AG04449 (cell line): ENCODE measurements at regions not wholly inside any gene's neighbourhood (a gene's known extent, or its start where the extent isn't known, plus 50 kb on each side); places are given as distances from the start of the nearest gene placed in this dataset.
"Not testable (repeated sequence)": the region's sequence is repeated elsewhere in the genome, so short reads cannot be mapped to it uniquely, and the experiment has no call there.

Source experiments
- CTCF ChIA-PET: fragments of 350-600 bp; formaldehyde crosslinking; extraction: SDS; loops from one replicate; lab custom pipeline; 2021; ENCODE audit warnings: antibody characterized with exemption; lab: Yijun Ruan, JAX
- POLR2A ChIA-PET: fragments of 400-600, 350-600 bp; formaldehyde crosslinking; extraction: SDS; loops from one replicate; lab custom pipeline; 2020; ENCODE audit warnings: antibody characterized with exemption, inconsistent platforms; lab: Yijun Ruan, JAX
- DNase-seq: peaks from one replicate; pipeline ENCODE4 v3.0.0-alpha.2; 2010; ENCODE audit warnings: low read depth, low spot score
- H3K4me3 ChIP-seq: 2 replicates; pipeline ENCODE4 v1.5.1; 2011; ENCODE audit warnings: low read depth, mild to moderate bottlenecking, control low read depth, low read length
- TF ChIP-seq, protein P1 (sequence below): IDR thresholded peaks from one replicate; pipeline ENCODE4 v1.5.1; 2011; ENCODE audit warnings: mild to moderate bottlenecking, moderate library complexity, low read length, control low read depth, inconsistent platforms; ENCODE audit not compliant: insufficient read depth; ENCODE audit errors: missing control alignments

GRCh38 chr12:75798136-75798926, 233.2 kb downstream of the PHLDA1 start:
- TF ChIP-seq, protein P1, sequence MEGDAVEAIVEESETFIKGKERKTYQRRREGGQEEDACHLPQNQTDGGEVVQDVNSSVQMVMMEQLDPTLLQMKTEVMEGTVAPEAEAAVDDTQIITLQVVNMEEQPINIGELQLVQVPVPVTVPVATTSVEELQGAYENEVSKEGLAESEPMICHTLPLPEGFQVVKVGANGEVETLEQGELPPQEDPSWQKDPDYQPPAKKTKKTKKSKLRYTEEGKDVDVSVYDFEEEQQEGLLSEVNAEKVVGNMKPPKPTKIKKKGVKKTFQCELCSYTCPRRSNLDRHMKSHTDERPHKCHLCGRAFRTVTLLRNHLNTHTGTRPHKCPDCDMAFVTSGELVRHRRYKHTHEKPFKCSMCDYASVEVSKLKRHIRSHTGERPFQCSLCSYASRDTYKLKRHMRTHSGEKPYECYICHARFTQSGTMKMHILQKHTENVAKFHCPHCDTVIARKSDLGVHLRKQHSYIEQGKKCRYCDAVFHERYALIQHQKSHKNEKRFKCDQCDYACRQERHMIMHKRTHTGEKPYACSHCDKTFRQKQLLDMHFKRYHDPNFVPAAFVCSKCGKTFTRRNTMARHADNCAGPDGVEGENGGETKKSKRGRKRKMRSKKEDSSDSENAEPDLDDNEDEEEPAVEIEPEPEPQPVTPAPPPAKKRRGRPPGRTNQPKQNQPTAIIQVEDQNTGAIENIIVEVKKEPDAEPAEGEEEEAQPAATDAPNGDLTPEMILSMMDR = no peak
- CTCF ChIA-PET = no interaction called here
- POLR2A ChIA-PET = no interaction called here
- H3K4me3 ChIP-seq = no peak overlapping the region
- no peak for DNase-seq

DNA sequence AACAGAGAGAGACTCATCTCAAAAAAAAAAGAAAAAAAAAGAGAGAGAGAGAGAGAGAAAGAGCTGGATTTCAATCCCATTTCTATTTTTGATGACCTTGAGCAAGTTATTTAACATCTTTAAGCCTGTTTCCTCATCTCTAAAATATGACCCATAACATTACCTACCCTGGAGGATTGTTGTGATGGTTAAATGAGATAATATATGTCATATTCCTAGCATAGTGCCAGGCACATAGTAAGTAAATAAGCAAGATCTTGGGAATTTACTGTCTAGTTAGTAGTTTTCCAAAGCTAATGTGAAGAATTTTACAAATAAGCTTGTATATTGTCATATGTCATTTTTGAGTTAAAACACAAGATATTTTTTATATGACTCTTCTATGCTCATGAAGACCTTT, 236.5 kb downstream of the PHLDA1 start:
- ChIA-PET CTCF (no interaction called here), POLR2A (no interaction called here)
- TF ChIP-seq, protein P1 = no peak
- no peak for DNase-seq
- H3K4me3 ChIP-seq = no peak overlapping the region

GRCh38 chr12:75792687-75793086, 238.9 kb downstream of the PHLDA1 start:
- ChIA-PET CTCF (interaction anchor here (1.4 kb wide), 1 partner anchor 10 kb away, joined by 3 read pairs; no protein-coding TSS in a partner anchor), POLR2A (interaction anchor here (0.6 kb wide), 1 partner anchor 12 kb away, joined by 3 read pairs; no protein-coding TSS in a partner anchor)
- TF ChIP-seq, protein P1 = no peak
- no peak for DNase-seq
- no peak overlapping the region for H3K4me3 ChIP-seq

DNA sequence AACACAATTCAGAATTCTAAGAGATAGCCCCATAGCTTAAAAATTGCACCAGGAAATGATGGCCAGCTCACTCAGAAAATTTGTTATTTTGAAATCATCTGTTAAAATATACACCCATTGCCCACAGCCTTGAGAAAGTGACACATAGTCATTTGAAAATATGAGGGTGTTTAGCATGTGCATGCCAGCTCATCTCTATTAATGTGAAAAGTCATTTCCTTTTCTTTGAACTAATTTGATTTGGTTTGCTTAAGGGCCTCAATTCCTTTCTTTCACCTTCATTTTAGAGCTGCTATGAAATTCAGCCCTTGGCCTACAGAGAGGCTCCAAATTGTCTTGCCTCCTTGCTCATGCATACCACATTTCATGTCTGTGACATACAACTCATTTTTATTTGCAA, 241.4 kb downstream of the PHLDA1 start:
- TF ChIP-seq, protein P1 = no peak
- CTCF ChIA-PET = interaction anchor here (1.2 kb wide), 1 partner anchor 8 kb away, joined by 4 read pairs; no protein-coding TSS in a partner anchor
- POLR2A ChIA-PET = no interaction called here
- DNase-seq = no peak
- H3K4me3 ChIP-seq = no peak overlapping the region

DNA sequence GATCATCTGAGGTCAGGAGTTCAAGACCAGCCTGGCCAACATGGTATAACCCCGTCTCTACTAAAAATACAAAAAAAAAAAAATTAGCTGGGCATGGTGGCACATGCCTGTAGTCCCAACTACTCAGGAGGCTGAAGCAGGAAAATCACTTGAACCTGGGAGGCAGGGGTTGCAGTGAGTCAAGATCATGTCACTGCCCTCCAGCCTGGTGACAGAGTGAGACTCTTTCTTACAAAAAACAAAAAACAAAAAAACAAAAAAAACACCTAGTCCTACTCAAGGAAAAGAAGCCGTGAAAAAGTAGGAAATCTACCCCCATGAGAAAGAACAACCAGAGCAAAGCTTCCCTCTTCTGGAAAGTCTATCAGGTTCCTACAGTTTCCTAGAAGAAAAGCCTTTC, 244.4 kb downstream of the PHLDA1 start:
- POLR2A ChIA-PET, H3K4me3 ChIP-seq, DNase-seq: not testable (repeated sequence)
- CTCF ChIA-PET = interaction anchor here (1.0 kb wide), 1 partner anchor 50 kb away, joined by 3 read pairs; no protein-coding TSS in a partner anchor

- no peak for DNase-seq
- POLR2A ChIA-PET = no interaction called here
- CTCF ChIA-PET = no interaction called here
- TF ChIP-seq, protein P1 = no peak
- H3K4me3 ChIP-seq = no peak overlapping the region
Observed at GRCh38 chr12:75786070-75786469, 245.5 kb downstream of the PHLDA1 start.

- ChIA-PET CTCF (interaction anchor here (2.1 kb wide), 1 partner anchor 34 kb away, joined by 5 read pairs; no protein-coding TSS in a partner anchor), POLR2A (no interaction called here)
- no peak overlapping the region for H3K4me3 ChIP-seq
- DNase-seq = no peak
- TF ChIP-seq, protein P1 = no peak
Observed at GRCh38 chr12:75784591-75784990, 247.0 kb downstream of the PHLDA1 start.
